ENCODE measurements at regions not wholly inside any gene's neighbourhood (a gene's known extent, or its start where the extent isn't known, plus 50 kb on each side); places are given as distances from the start of the nearest gene placed in this dataset.

GRCh38 chr4:29240641-29241040 lies 1479.5 kb upstream of the PCDH7 start:
- Histone ChIP-seq H3K79me2 (ENCODE audit: control insufficient read depth, insufficient read depth, low read length) (no peaks in the 10 kb centered on the region), H4K20me1 (ENCODE audit: control insufficient read depth, insufficient read depth) (no peaks in the 10 kb centered on the region), H3K27me3 (replicated peaks in 1 of 2; ENCODE audit: control insufficient read depth in 2 of 2, insufficient read depth in 2 of 2, low read length in 1 of 2) (no peaks in the 10 kb centered on the region), H3K4me1 (ENCODE audit: control insufficient read depth, insufficient read depth, low read length) (no peaks in the 10 kb centered on the region), H3K9ac (ENCODE audit: control insufficient read depth, insufficient read depth, low read length) (no peak overlapping the region), H3K4me2 (ENCODE audit: control insufficient read depth, insufficient read depth) (no peak overlapping the region), H2AFZ (ENCODE audit: control insufficient read depth, low read depth, low read length) (no peak overlapping the region), H3K36me3 (ENCODE audit: control insufficient read depth in 2 of 2, insufficient read depth in 2 of 2, low read length in 1 of 2) (no peaks in the 10 kb centered on the region), H3K27ac (ENCODE audit: control insufficient read depth, insufficient read depth) (no peak overlapping the region), H3K4me3 (no peak overlapping the region), H3K9me3 (replicated peaks; ENCODE audit: control insufficient read depth, insufficient read depth, low read length) (no peaks in the 10 kb centered on the region)
- intact Hi-C loops (cut with micrococcal nuclease; ENCODE audit: unreplicated experiment) (no loop called here), in situ Hi-C loops (cut with MboI) (no loop called here)
- RAD21 ChIA-PET (ENCODE audit: unreplicated experiment): no interaction called here
- BruUV-seq (replicated peaks): no TSS peak
- SMC1A ChIA-PET (ENCODE audit: uncharacterized antibody, unreplicated experiment): no interaction called here
- POLR2A ChIA-PET: no interaction called here
- DNase-seq (ENCODE audit: low read depth, low spot score): no peak
- FAIRE-seq: no peak
- no peak for TF ChIP-seq NR2C2 (IDR thresholded peaks at IDR 0.05; ENCODE audit: borderline replicate concordance, control insufficient read depth, insufficient read length, low read depth)
- no peak for TF ChIP-seq NFYB (IDR thresholded peaks at IDR 0.05; ENCODE audit: insufficient read depth, low read depth, low read length)
- no peak for TF ChIP-seq GATAD2B (conservative IDR thresholded peaks at IDR 0.05; ENCODE audit: low read depth)
- no peak for TF ChIP-seq ZBTB11 (CRISPR knock-in tag; IDR thresholded peaks at IDR 0.05)
- TF ChIP-seq STAT3 (IDR thresholded peaks at IDR 0.05; ENCODE audit: low read depth, low read length): no peak
- TF ChIP-seq NFXL1 (IDR thresholded peaks at IDR 0.05; ENCODE audit: borderline replicate concordance): no peak
- no peak for TF ChIP-seq MYB (IDR thresholded peaks at IDR 0.05; ENCODE audit: borderline replicate concordance, low read depth, low read length)
- TF ChIP-seq RUNX3 (IDR thresholded peaks at IDR 0.05; ENCODE audit: low read length): no peak
- no peak for TF ChIP-seq NFIC (IDR thresholded peaks at IDR 0.05; ENCODE audit: low read depth, low read length)
- no peak for TF ChIP-seq BCLAF1 (IDR thresholded peaks at IDR 0.05)
- no peak for TF ChIP-seq MTA2 (IDR thresholded peaks at IDR 0.05; ENCODE audit: low read depth)
- TF ChIP-seq BCL11A (IDR thresholded peaks at IDR 0.05; ENCODE audit: low read depth, low read length): no peak
- TF ChIP-seq RELA (IDR thresholded peaks at IDR 0.05; ENCODE audit: borderline replicate concordance, partially characterized antibody): no peak
- TF ChIP-seq RAD21 (IDR thresholded peaks at IDR 0.05; ENCODE audit: insufficient read depth, low read depth, low read length): no peak
- no peak for TF ChIP-seq ZNF384 (IDR thresholded peaks at IDR 0.05; ENCODE audit: borderline replicate concordance, low read depth, low read length)
- CTCF ChIA-PET: no interaction called here
- no peak for ATAC-seq

Measured in GM12878 (cell line).